Urothelium cell line (cell line): ENCODE measurements at regions not wholly inside any gene's neighbourhood (a gene's known extent, or its start where the extent isn't known, plus 50 kb on each side); places are given as distances from the start of the nearest gene placed in this dataset.
A peak's percentile ranks its signal among the peaks of the same experiment; 100 is the strongest.

ENCODE experiments used
- DNase-seq: peaks from one replicate; pipeline ENCODE4 v3.0.0; 2011; ENCODE audit warnings: low spot score, mixed read lengths
- FAIRE-seq: peaks from 2 replicates; lab custom pipeline; 2011; peaks lifted over from hg19 to GRCh38; lab: Jason Lieb, UNC

GRCh38 chrX:45714866-45715265 is 514.2 kb upstream of the DIPK2B start:
- FAIRE-seq (no peak), DNase-seq (no peak)

- no peak for FAIRE-seq
- DNase-seq, result no peak
Observed at GRCh38 chrX:45712067-45712466, 511.4 kb upstream of the DIPK2B start.

GRCh38 chrX:45711231-45711630 is 510.6 kb upstream of the DIPK2B start:
- no peak for DNase-seq
- no peak for FAIRE-seq

- FAIRE-seq (peak; percentile 89), DNase-seq (peak; percentile 83)
Observed at GRCh38 chrX:45710081-45710801, 509.6 kb upstream of the DIPK2B start.

- FAIRE-seq, result no peak
Observed at GRCh38 chrX:45709381-45709780, 508.7 kb upstream of the DIPK2B start.

GRCh38 chrX:45699158-45699557 is 498.5 kb upstream of the DIPK2B start:
- no peak for FAIRE-seq
- DNase-seq, result no peak

More at GRCh38 chrX:45709381-45709780, 508.7 kb upstream of the DIPK2B start:
- DNase-seq, result no peak

- DNase-seq, result peak; percentile 38
- no peak for FAIRE-seq
Observed at GRCh38 chrX:45697591-45697990, 496.9 kb upstream of the DIPK2B start.

- FAIRE-seq (no peak), DNase-seq (no peak)
Observed at GRCh38 chrX:45696736-45697135, 496.1 kb upstream of the DIPK2B start.

- no peak for DNase-seq
- FAIRE-seq, result no peak
Observed at GRCh38 chrX:45689971-45690370, 489.3 kb upstream of the DIPK2B start.

- FAIRE-seq, result no peak
Observed at GRCh38 chrX:45683914-45684313, 483.2 kb upstream of the DIPK2B start.

GRCh38 chrX:45681891-45682290 is 481.2 kb upstream of the DIPK2B start:
- DNase-seq, result no peak
- FAIRE-seq, result no peak

More at GRCh38 chrX:45683914-45684313, 483.2 kb upstream of the DIPK2B start:
- DNase-seq, result no peak

GRCh38 chrX:45669715-45670340 is 469.2 kb upstream of the DIPK2B start:
- FAIRE-seq (no peak), DNase-seq (no peak)

- DNase-seq, result peak; percentile 49
- no peak for FAIRE-seq
Observed at GRCh38 chrX:45668686-45669443, 468.2 kb upstream of the DIPK2B start.

GRCh38 chrX:45667666-45668065 is 467.0 kb upstream of the DIPK2B start:
- FAIRE-seq (peak; percentile 67), DNase-seq (no peak)

GRCh38 chrX:45664727-45665290 is 464.1 kb upstream of the DIPK2B start:
- no peak for DNase-seq
- FAIRE-seq, result no peak

GRCh38 chrX:45660477-45660876 is 459.8 kb upstream of the DIPK2B start:
- DNase-seq (no peak), FAIRE-seq (no peak)

- FAIRE-seq, result no peak
Observed at GRCh38 chrX:45633419-45633818, 432.7 kb upstream of the DIPK2B start.

GRCh38 chrX:45632506-45632905 is 431.8 kb upstream of the DIPK2B start:
- FAIRE-seq (no peak), DNase-seq (no peak)

More at GRCh38 chrX:45633419-45633818, 432.7 kb upstream of the DIPK2B start:
- DNase-seq, result no peak

GRCh38 chrX:45630078-45630477 is 429.4 kb upstream of the DIPK2B start:
- FAIRE-seq (no peak), DNase-seq (no peak)

- DNase-seq (no peak), FAIRE-seq (no peak)
Observed at GRCh38 chrX:45628041-45628440, 427.4 kb upstream of the DIPK2B start.

- FAIRE-seq (no peak), DNase-seq (no peak)
Observed at GRCh38 chrX:45623266-45623665, 422.6 kb upstream of the DIPK2B start.
